ENCODE measurements at regions not wholly inside any gene's neighbourhood (a gene's known extent, or its start where the extent isn't known, plus 50 kb on each side); places are given as distances from the start of the nearest gene placed in this dataset.

DNA sequence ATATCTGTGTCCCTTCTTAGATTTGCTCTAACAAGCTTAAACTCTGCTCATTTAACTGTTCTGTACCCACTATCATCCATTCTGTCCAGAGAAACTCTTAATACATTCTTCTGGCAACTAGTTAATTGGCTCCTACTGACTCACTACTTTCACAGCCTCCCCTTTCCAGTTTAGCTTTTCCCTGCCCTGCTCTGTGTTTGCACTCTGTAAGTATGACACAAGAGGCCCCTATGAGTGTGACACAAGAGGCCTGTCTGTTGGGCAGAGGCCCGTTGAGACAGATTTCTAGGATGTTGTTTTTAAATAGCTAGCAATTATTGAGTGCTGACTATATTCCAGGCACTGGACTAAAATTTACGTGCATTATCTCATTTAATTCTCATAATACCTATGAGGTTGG is 246.0 kb upstream of the DAAM1 start:
- TF ChIP-seq, protein P1, sequence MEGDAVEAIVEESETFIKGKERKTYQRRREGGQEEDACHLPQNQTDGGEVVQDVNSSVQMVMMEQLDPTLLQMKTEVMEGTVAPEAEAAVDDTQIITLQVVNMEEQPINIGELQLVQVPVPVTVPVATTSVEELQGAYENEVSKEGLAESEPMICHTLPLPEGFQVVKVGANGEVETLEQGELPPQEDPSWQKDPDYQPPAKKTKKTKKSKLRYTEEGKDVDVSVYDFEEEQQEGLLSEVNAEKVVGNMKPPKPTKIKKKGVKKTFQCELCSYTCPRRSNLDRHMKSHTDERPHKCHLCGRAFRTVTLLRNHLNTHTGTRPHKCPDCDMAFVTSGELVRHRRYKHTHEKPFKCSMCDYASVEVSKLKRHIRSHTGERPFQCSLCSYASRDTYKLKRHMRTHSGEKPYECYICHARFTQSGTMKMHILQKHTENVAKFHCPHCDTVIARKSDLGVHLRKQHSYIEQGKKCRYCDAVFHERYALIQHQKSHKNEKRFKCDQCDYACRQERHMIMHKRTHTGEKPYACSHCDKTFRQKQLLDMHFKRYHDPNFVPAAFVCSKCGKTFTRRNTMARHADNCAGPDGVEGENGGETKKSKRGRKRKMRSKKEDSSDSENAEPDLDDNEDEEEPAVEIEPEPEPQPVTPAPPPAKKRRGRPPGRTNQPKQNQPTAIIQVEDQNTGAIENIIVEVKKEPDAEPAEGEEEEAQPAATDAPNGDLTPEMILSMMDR (IDR thresholded peaks at IDR 0.05; ENCODE audit: control extremely low read depth in 1 of 3, insufficient read depth in 1 of 3, low read depth in 1 of 3, low read length in 3 of 3), result no peak
- TF ChIP-seq POLR2AphosphoS5 (IDR thresholded peaks at IDR 0.05; ENCODE audit: low read depth, low read length) (no peak), EP300 (IDR thresholded peaks at IDR 0.05; ENCODE audit: borderline replicate concordance in 1 of 2, low read depth in 2 of 2, low read length in 2 of 2) (no peak), TCF12 (IDR thresholded peaks at IDR 0.05; ENCODE audit: low read depth, low read length) (no peak), POLR2A (IDR thresholded peaks at IDR 0.05; ENCODE audit: control extremely low read depth in 1 of 2, low read depth in 2 of 2, low read length in 2 of 2) (no peak), EZH2 (IDR thresholded peaks at IDR 0.05; ENCODE audit: low read depth, low read length, severe bottlenecking) (no peak), EGR1 (IDR thresholded peaks at IDR 0.05; ENCODE audit: borderline replicate concordance, low read depth, low read length) (no peak), YY1 (IDR thresholded peaks at IDR 0.05; ENCODE audit: low read depth, low read length) (no peak), SIX5 (IDR thresholded peaks at IDR 0.05; ENCODE audit: low read depth, low read length) (no peak), NANOG (IDR thresholded peaks at IDR 0.05; ENCODE audit: insufficient read depth, low read depth, low read length, poor library complexity, severe bottlenecking) (no peak), SIN3A (conservative IDR thresholded peaks at IDR 0.05 in 1 of 2, IDR thresholded peaks at IDR 0.05 in 1 of 2; ENCODE audit: low read depth in 1 of 2, low read length in 2 of 2) (no peak)
- TF ChIP-seq, protein P2, sequence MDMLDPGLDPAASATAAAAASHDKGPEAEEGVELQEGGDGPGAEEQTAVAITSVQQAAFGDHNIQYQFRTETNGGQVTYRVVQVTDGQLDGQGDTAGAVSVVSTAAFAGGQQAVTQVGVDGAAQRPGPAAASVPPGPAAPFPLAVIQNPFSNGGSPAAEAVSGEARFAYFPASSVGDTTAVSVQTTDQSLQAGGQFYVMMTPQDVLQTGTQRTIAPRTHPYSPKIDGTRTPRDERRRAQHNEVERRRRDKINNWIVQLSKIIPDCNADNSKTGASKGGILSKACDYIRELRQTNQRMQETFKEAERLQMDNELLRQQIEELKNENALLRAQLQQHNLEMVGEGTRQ (IDR thresholded peaks at IDR 0.05; ENCODE audit: low read length), result no peak
